ENCODE measurements at regions not wholly inside any gene's neighbourhood (a gene's known extent, or its start where the extent isn't known, plus 50 kb on each side); places are given as distances from the start of the nearest gene placed in this dataset.

DNA sequence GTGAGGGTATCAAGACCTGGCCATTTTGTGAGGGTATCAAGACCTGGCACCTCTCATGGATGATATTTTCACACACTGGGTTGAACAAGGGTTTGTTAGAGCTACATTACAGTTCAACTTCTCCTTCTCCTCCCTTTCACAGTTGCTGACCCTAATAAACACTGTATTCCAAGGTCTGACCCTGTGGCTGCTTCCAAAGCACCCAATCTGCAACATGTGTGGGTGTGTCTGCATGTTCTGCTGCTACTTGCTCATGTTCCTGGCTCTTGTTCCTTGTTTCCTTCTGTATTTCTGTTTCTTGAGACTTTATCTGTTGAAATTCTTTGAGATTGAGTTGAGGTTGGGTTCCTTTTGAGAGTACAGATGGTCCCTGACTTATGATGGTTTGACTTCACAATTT is 162.1 kb upstream of the GMDS start:
- Histone ChIP-seq H3K14ac (ENCODE audit: low read length) (no peak overlapping the region), H3K27me3 (ENCODE audit: control insufficient read depth in 3 of 3, insufficient read depth in 3 of 3, low read depth in 1 of 3, low read length in 3 of 3) (no peaks in the 10 kb centered on the region), H4K8ac (ENCODE audit: low read depth, low read length) (no peak overlapping the region), H3K79me1 (ENCODE audit: low read depth, low read length) (no peaks in the 10 kb centered on the region), H3K9ac (ENCODE audit: low read depth, low read length, poor library complexity) (no peak overlapping the region), H3K4me2 (ENCODE audit: insufficient read depth, low read length, poor library complexity, severe bottlenecking) (no peak overlapping the region), H3K4ac (ENCODE audit: low read length) (no peak overlapping the region), H3K36me3 (replicated peaks in 1 of 2; ENCODE audit: control insufficient read depth in 2 of 2, insufficient read depth in 2 of 2, low read length in 2 of 2) (no peaks in the 10 kb centered on the region), H2BK15ac (ENCODE audit: low read length) (no peak overlapping the region), H3K9me3 (replicated peaks in 1 of 2; ENCODE audit: control insufficient read depth in 2 of 2, insufficient read depth in 1 of 2, low read depth in 1 of 2, low read length in 2 of 2) (no peaks in the 10 kb centered on the region), H3K4me3 (ENCODE audit: low read length in 2 of 2) (no peak overlapping the region), H2BK5ac (ENCODE audit: low read length) (no peak overlapping the region), H2BK12ac (ENCODE audit: low read length) (no peak overlapping the region), H4K91ac (ENCODE audit: low read depth, low read length, poor library complexity) (no peak overlapping the region), H3K27ac (replicated peaks; ENCODE audit: low read length) (no peak overlapping the region), H3K23ac (ENCODE audit: low read depth, low read length, poor library complexity) (no peak overlapping the region), H3K18ac (ENCODE audit: low read length) (no peak overlapping the region), H2BK120ac (ENCODE audit: low read depth, low read length) (no peak overlapping the region), H2AFZ (ENCODE audit: low read length) (no peak overlapping the region), H2AK5ac (ENCODE audit: low read depth, low read length) (no peak overlapping the region), H3K4me1 (ENCODE audit: control insufficient read depth in 2 of 2, insufficient read depth in 1 of 2, low read depth in 1 of 2, low read length in 2 of 2) (no peaks in the 10 kb centered on the region)
- no peak for DNase-seq (ENCODE audit: low spot score)

DNA sequence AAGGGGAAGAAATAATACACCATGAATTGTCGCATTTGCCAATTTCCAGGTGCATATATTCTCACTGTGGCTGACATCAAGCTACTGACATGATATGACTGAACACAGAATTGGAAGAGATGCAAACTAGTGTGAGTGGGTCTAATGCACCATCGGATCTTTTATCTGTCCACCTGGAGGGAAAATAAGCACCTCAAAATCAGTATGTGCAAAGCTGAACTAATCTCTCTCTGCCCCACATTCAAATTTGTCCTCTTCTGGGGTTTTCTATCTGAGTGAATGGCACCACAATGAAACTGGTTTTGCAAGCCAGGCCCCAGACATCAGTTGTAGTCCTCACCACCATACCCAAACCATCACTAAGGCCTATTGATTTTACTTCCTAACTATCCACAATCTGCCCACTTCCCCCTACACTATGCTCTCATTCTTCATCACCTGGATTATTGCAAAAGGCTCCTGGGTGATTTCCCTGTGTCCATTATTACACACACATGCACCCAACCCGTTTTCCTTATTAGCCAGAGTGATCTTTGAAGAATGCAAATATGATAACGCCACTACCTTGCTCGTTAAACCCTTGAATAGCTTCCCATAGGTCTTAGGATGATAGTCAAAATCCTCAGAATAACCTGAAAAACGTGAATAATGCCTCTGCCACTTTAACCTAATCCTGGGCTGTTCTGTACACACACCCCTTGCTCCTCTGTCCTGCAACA is 159.0 kb upstream of the GMDS start:
- H2BK15ac ChIP-seq (ENCODE audit: low read length), result no peak overlapping the region
- no CpG with 5 or more reads among the region's 6 CpGs for WGBS, 2 donors (ENCODE audit: extremely low coverage in 2 of 2, insufficient read length in 2 of 2, insufficient replicate concordance in 1 of 2)
- H3K23ac ChIP-seq (ENCODE audit: low read depth, low read length, poor library complexity), result no peak overlapping the region

DNA sequence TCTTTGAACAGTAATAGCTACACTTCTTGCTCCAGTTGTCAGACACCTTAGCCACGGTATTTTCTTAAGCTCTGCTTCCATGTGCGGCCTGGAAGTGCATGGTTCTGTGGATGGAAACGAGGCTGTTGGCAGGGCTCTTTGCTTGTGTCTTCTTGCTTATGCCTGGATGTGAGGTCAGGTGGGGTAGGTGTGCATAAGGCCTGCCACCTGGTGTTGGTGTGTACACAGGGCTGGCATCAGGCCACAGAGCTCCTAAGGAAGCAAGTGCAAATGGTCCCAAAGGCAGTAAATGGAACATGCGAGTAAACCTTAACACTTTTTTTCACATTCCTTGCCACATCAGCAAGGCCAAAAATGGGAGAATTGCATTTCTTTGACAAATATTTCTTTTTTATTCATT is 158.1 kb upstream of the GMDS start:
- Histone ChIP-seq H4K8ac (ENCODE audit: low read depth, low read length) (no peak overlapping the region), H3K4me2 (ENCODE audit: insufficient read depth, low read length, poor library complexity, severe bottlenecking) (no peak overlapping the region), H3K9me3 (replicated peaks in 1 of 2; ENCODE audit: control insufficient read depth in 2 of 2, insufficient read depth in 1 of 2, low read depth in 1 of 2, low read length in 2 of 2) (peaks cover 0 to 5% of the 10 kb centered on the region in 2 donors), H3K9ac (ENCODE audit: low read depth, low read length, poor library complexity) (no peak overlapping the region), H2BK12ac (ENCODE audit: low read length) (no peak overlapping the region), H3K36me3 (replicated peaks in 1 of 2; ENCODE audit: control insufficient read depth in 2 of 2, insufficient read depth in 2 of 2, low read length in 2 of 2) (no peaks in the 10 kb centered on the region), H2AFZ (ENCODE audit: low read length) (no peak overlapping the region), H3K27ac (replicated peaks; ENCODE audit: low read length) (no peak overlapping the region), H3K27me3 (ENCODE audit: control insufficient read depth in 3 of 3, insufficient read depth in 3 of 3, low read depth in 1 of 3, low read length in 3 of 3) (no peaks in the 10 kb centered on the region), H3K4me1 (ENCODE audit: control insufficient read depth in 2 of 2, insufficient read depth in 1 of 2, low read depth in 1 of 2, low read length in 2 of 2) (no peaks in the 10 kb centered on the region), H2AK5ac (ENCODE audit: low read depth, low read length) (no peak overlapping the region), H2BK120ac (ENCODE audit: low read depth, low read length) (no peak overlapping the region), H2BK5ac (ENCODE audit: low read length) (no peak overlapping the region), H3K23ac (ENCODE audit: low read depth, low read length, poor library complexity) (no peak overlapping the region), H2BK15ac (ENCODE audit: low read length) (no peak overlapping the region), H3K4me3 (ENCODE audit: low read length in 2 of 2) (no peak overlapping the region), H4K91ac (ENCODE audit: low read depth, low read length, poor library complexity) (no peak overlapping the region), H3K79me1 (ENCODE audit: low read depth, low read length) (no peaks in the 10 kb centered on the region), H3K4ac (ENCODE audit: low read length) (no peak overlapping the region), H3K14ac (ENCODE audit: low read length) (no peak overlapping the region), H3K18ac (ENCODE audit: low read length) (no peak overlapping the region)
- WGBS, 2 donors (ENCODE audit: extremely low coverage in 2 of 2, insufficient read length in 2 of 2, insufficient replicate concordance in 1 of 2), result no CpG with 5 or more reads among the region's 4 CpGs
- no peak for DNase-seq (ENCODE audit: low spot score)

More for the DNA sequence above, 159.0 kb upstream of the GMDS start:
- H2BK5ac ChIP-seq (ENCODE audit: low read length), result no peak overlapping the region
- no peak overlapping the region for H2BK12ac ChIP-seq (ENCODE audit: low read length)
- no peak overlapping the region for H3K4me3 ChIP-seq (ENCODE audit: low read length in 2 of 2)
- H2AK5ac ChIP-seq (ENCODE audit: low read depth, low read length), result no peak overlapping the region
- H2BK120ac ChIP-seq (ENCODE audit: low read depth, low read length), result no peak overlapping the region
- no peak overlapping the region for H3K14ac ChIP-seq (ENCODE audit: low read length)
- no peaks in the 10 kb centered on the region for H3K4me1 ChIP-seq (ENCODE audit: control insufficient read depth in 2 of 2, insufficient read depth in 1 of 2, low read depth in 1 of 2, low read length in 2 of 2)
- no peaks in the 10 kb centered on the region for H3K36me3 ChIP-seq (replicated peaks in 1 of 2; ENCODE audit: control insufficient read depth in 2 of 2, insufficient read depth in 2 of 2, low read length in 2 of 2)
- no peak overlapping the region for H4K8ac ChIP-seq (ENCODE audit: low read depth, low read length)
- H3K18ac ChIP-seq (ENCODE audit: low read length), result no peak overlapping the region
- H3K9ac ChIP-seq (ENCODE audit: low read depth, low read length, poor library complexity), result no peak overlapping the region
- H2AFZ ChIP-seq (ENCODE audit: low read length), result no peak overlapping the region
- H4K91ac ChIP-seq (ENCODE audit: low read depth, low read length, poor library complexity), result no peak overlapping the region
- H3K27me3 ChIP-seq (ENCODE audit: control insufficient read depth in 3 of 3, insufficient read depth in 3 of 3, low read depth in 1 of 3, low read length in 3 of 3), result no peaks in the 10 kb centered on the region
- H3K4me2 ChIP-seq (ENCODE audit: insufficient read depth, low read length, poor library complexity, severe bottlenecking), result no peak overlapping the region
- peaks cover 0 to 5% of the 10 kb centered on the region in 2 donors for H3K9me3 ChIP-seq (replicated peaks in 1 of 2; ENCODE audit: control insufficient read depth in 2 of 2, insufficient read depth in 1 of 2, low read depth in 1 of 2, low read length in 2 of 2)
- no peak for DNase-seq (ENCODE audit: low spot score)
- H3K4ac ChIP-seq (ENCODE audit: low read length), result no peak overlapping the region
- H3K27ac ChIP-seq (replicated peaks; ENCODE audit: low read length), result no peak overlapping the region
- no peaks in the 10 kb centered on the region for H3K79me1 ChIP-seq (ENCODE audit: low read depth, low read length)

DNA sequence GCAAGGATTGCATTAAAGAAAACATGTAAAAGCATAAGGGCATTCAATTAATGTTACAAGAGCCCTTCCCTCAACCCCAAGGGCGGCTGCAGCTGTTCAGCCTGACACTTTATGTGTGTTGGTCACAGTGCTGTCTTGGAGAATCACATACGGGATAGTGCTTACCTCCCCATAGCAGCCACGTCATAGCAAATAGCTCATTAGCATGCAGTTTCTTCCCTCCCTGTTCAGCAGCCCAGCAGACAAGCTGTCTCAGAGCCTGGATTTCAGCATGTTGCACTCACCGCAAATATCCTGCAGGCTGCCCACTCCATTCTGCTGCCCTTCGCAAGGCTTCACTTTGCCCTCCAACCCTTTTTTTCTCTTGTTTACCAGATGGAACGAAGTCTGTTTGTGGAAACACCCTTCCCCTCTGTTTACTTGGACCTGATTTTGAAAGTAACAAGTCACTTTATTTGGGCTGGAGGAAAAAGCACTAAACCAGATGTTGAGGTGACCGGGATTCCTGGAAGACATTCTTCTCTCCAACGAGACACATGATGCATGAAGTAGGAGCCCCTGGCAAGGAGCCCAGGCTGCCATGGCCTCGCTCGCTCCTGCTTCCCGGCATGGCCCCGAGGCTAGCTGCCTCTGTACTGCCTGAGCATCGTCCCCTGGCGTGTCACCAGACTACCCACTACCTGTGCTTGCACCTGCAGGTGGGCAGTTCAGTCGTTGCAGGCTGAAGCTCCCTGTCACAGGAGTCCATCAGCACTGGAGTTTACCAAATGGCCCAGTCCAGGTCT is 151.6 kb upstream of the GMDS start:
- WGBS, 2 donors (ENCODE audit: extremely low coverage in 2 of 2, insufficient read length in 2 of 2, insufficient replicate concordance in 1 of 2), result no CpG with 5 or more reads among the region's 15 CpGs
- H2BK15ac ChIP-seq (ENCODE audit: low read length), result no peak overlapping the region
- H2AFZ ChIP-seq (ENCODE audit: low read length), result no peak overlapping the region
- H3K23ac ChIP-seq (ENCODE audit: low read depth, low read length, poor library complexity), result no peak overlapping the region
- H2AK5ac ChIP-seq (ENCODE audit: low read depth, low read length), result no peak overlapping the region
- H3K4ac ChIP-seq (ENCODE audit: low read length), result no peak overlapping the region
- no peak overlapping the region for H2BK5ac ChIP-seq (ENCODE audit: low read length)
- no peak overlapping the region for H4K8ac ChIP-seq (ENCODE audit: low read depth, low read length)
- H2BK120ac ChIP-seq (ENCODE audit: low read depth, low read length), result no peak overlapping the region
- H3K36me3 ChIP-seq (replicated peaks in 1 of 2; ENCODE audit: control insufficient read depth in 2 of 2, insufficient read depth in 2 of 2, low read length in 2 of 2), result no peaks in the 10 kb centered on the region
- no peak overlapping the region for H2BK12ac ChIP-seq (ENCODE audit: low read length)
- H3K9me3 ChIP-seq (replicated peaks in 1 of 2; ENCODE audit: control insufficient read depth in 2 of 2, insufficient read depth in 1 of 2, low read depth in 1 of 2, low read length in 2 of 2), result peaks cover 0 to 5% of the 10 kb centered on the region in 2 donors
- no peak overlapping the region for H4K91ac ChIP-seq (ENCODE audit: low read depth, low read length, poor library complexity)
- H3K4me2 ChIP-seq (ENCODE audit: insufficient read depth, low read length, poor library complexity, severe bottlenecking), result no peak overlapping the region
- no peak overlapping the region for H3K4me3 ChIP-seq (ENCODE audit: low read length in 2 of 2)
- H3K14ac ChIP-seq (ENCODE audit: low read length), result no peak overlapping the region
- H3K9ac ChIP-seq (ENCODE audit: low read depth, low read length, poor library complexity), result no peak overlapping the region
- DNase-seq (ENCODE audit: low spot score), result no peak
- no peak overlapping the region for H3K27ac ChIP-seq (replicated peaks; ENCODE audit: low read length)
- H3K18ac ChIP-seq (ENCODE audit: low read length), result no peak overlapping the region
- H3K4me1 ChIP-seq (ENCODE audit: control insufficient read depth in 2 of 2, insufficient read depth in 1 of 2, low read depth in 1 of 2, low read length in 2 of 2), result no peaks in the 10 kb centered on the region
- H3K27me3 ChIP-seq (ENCODE audit: control insufficient read depth in 3 of 3, insufficient read depth in 3 of 3, low read depth in 1 of 3, low read length in 3 of 3), result no peaks in the 10 kb centered on the region
- no peaks in the 10 kb centered on the region for H3K79me1 ChIP-seq (ENCODE audit: low read depth, low read length)
